GM12872 (cell line): ENCODE measurements at regions not wholly inside any gene's neighbourhood (a gene's known extent, or its start where the extent isn't known, plus 50 kb on each side); places are given as distances from the start of the nearest gene placed in this dataset.

Experiments used
- TF ChIP-seq, protein P1 (sequence below): IDR thresholded peaks from 3 replicates; pipeline ENCODE4 v1.5.1; 2011; ENCODE audit warnings: low read depth, mild to moderate bottlenecking, low read length, moderate library complexity; ENCODE audit not compliant: insufficient read depth

DNA sequence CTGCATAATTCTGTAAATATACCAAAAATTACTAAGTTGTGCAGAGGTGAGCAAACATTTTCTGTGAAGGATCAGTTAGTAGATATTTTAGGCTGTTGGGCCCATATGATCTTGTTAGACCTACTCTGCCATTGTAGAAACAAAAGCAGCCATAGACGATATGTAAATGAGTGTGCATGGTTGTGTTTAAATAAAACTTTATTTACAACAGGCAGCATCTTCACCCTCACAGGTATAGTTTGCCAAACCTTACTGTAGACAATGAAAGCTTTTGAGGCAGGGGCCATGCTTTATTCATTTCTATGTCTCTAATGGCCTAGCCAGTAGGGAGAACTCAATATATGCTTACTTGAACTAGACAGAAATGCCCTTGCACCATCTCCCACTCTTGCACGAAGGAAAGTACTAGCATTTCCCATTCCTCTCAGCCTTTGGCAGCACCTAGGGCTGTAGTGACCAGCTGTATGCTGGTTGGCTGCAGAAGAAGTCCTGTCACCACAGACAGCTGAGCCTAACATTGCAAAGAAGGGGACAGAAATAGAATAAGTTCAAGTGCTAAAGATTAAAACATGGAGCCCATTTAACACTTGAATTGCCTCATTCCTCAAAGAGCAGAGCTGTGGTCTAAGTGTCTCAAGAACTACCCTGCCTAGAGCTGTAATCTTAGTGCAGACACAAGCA is 305.1 kb upstream of the MGAT5 start:
- TF ChIP-seq, protein P1, sequence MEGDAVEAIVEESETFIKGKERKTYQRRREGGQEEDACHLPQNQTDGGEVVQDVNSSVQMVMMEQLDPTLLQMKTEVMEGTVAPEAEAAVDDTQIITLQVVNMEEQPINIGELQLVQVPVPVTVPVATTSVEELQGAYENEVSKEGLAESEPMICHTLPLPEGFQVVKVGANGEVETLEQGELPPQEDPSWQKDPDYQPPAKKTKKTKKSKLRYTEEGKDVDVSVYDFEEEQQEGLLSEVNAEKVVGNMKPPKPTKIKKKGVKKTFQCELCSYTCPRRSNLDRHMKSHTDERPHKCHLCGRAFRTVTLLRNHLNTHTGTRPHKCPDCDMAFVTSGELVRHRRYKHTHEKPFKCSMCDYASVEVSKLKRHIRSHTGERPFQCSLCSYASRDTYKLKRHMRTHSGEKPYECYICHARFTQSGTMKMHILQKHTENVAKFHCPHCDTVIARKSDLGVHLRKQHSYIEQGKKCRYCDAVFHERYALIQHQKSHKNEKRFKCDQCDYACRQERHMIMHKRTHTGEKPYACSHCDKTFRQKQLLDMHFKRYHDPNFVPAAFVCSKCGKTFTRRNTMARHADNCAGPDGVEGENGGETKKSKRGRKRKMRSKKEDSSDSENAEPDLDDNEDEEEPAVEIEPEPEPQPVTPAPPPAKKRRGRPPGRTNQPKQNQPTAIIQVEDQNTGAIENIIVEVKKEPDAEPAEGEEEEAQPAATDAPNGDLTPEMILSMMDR = no peak

DNA sequence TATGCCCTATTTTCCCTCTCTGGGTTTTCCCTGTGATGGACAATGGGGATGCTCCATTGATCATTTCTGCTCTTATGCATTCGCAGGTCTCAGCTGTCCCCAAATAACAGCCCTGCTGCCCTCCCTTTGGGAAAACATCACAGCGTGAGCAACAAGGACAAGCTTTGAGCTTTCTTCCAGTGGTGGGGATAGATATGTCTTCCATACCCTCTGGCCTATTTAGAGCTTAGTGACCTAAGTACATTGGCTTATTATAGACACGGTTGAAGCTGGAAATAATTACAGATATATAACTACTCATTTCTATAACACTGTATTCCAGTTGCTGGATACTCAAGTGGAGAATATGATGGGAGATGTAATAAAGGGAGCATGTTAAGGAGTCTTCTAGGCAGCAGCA is 304.3 kb upstream of the MGAT5 start:
- TF ChIP-seq, protein P1 = no peak

DNA sequence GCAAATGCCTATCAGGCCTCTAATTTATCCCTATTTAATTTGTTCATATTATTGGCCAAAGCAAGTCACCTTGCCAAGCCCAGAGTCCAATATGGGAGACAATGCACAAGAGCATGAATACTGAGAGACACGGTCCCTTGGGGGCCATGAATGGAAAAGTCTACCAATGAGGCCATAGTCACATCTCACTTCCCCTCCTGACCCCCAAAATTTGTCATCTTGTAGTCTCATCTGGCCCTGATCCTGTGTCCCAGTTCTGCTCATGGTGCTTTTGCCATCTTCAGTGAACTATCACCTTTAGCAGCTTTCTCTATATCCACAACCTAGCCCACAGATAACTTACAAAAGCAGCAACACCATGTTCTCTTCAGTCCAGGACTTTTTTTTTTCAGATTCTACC is 302.7 kb upstream of the MGAT5 start:
- TF ChIP-seq, protein P1 = no peak

DNA sequence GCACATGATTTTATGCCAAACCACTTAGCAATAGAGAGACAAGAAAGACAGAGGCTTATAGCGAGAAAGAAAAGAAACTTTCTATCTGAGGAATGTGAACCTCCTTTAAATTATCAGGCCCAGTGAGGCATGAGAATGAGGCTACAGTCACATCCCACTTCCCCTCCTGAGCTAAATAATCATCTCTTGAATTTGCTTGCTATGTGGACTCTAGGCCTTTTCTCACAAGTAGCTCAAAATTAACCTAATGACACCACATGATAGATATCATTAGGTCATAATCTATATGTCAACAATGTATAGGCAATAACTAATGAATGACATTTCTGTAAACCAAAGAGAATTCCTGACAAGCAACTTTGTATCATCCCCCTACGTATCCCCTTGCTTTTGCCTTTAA is 301.5 kb upstream of the MGAT5 start:
- TF ChIP-seq, protein P1 = no peak

DNA sequence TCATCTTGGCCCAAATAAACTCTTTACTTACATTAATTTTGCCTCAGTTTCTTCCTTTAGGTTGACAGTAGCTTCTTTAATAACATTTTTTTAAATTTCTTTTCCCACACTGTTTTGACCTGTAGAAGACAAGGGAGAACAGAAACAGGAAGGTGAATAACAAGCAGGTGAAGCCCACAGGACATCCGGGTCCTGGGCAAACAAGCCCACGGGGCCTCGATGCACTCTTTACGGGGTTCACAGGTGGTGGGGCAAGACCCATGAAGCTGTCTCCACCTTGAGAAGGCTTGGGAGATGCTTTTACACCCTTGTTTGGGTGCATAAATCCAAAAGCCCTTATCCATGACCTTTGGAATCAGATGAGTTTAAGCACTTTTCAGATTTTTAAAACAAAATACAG is 301.0 kb upstream of the MGAT5 start:
- TF ChIP-seq, protein P1 = no peak

DNA sequence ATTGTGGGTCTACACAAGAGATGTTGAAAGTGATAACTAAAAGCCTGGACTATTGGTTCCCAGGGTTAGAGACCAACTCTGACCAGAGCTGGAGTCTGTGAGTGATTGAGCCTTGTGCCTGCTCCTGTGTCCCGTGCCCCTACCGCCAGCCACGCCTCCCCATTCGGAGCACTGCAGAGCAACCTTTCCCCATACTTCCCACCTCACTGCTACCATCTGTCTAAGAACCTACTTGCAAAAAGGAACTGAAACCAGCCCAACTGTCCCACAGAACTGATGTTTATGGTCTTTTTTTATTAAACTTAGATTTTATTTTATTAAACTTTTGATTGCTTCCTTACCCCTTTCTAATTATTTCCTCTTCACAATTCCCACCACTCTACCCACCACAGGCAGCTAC is 300.3 kb upstream of the MGAT5 start:
- TF ChIP-seq, protein P1 = no peak

DNA sequence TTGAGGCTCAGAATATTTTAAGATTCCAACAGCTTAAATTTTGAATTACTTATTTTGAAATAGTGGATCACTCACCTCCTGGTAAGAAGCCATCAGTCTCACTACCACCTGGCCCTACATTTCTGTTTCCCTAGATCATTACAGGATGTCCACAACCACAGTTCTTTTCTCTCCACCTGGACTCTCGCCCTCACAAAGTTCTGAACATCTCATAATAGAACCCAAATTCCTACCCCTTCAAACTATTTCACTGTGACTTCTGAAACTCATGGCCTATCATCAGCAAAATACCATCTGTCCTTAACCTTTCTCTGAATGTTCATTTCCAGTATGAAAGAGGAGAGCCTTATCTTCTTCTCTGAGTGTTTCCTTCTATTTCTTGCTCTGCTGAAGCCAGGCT is 299.2 kb upstream of the MGAT5 start:
- TF ChIP-seq, protein P1 = no peak
